GM19468 (cell line): ENCODE measurements at regions not wholly inside any gene's neighbourhood (a gene's known extent, or its start where the extent isn't known, plus 50 kb on each side); places are given as distances from the start of the nearest gene placed in this dataset.

ENCODE experiments used
- ATAC-seq: cut with Tn5 transposase; IDR thresholded peaks from one replicate; pipeline ENCODE4 v1.9.1; 2021; ENCODE audit warnings: mild to moderate bottlenecking, moderate library complexity, moderate number of reproducible peaks; ENCODE audit not compliant: unreplicated experiment; ENCODE audit errors: extremely low read depth

DNA sequence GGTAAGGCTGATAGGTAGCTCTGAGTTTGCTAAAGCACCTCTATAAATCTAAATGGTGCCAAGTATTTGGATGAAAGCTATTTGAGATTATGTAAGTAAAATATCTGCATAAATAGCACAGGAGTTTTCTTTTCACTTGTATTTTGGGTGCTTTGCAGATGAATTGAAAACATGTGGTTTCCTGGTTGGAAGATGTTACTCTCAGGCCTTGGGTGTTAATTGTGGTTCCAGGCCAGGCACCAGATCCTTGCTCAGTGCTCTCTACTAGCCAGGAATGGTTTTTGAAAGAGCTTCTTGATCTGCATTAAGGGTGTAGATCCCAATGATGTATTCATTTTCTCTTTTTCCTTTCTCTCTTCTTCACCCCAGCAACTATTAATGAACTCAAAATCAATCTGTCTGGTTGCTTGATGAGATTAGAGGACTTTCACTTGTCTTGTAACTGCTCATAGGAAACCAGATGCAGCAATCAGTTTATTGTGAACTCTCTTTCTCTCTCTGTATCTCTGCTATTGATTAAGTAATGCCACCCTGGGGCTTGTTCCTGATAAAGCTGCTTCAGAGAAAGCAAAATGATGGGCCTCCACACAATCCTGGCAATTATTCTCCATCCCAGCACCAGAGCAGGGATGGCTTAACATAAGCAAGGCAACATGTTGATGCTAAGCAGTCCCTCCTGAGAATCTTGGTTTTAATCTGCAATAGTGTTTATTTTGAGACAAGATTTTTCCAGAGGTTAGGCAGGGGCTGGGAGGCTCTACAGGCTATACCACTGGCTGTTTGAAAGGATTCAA, 147.0 kb upstream of the NTM start:
- ATAC-seq, result no peak

DNA sequence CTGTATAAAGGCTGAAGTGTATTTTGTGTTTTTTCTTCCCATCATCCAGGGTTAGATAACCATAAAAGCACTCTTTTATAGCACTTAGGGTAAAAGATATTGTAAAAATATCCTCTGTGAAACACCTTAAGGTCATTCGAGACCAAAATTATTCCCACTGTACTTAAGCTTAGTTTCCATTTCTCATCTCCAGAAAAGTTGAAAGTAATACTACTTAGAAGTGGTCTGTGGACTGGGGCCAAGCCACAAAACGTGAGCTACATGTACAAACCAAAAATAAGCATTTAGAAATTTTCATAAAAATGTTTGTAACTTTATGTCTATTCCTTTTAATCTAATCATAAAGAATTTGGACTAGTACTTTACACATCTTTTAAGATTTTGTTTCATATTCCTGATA, 142.0 kb upstream of the NTM start:
- ATAC-seq, result no peak

DNA sequence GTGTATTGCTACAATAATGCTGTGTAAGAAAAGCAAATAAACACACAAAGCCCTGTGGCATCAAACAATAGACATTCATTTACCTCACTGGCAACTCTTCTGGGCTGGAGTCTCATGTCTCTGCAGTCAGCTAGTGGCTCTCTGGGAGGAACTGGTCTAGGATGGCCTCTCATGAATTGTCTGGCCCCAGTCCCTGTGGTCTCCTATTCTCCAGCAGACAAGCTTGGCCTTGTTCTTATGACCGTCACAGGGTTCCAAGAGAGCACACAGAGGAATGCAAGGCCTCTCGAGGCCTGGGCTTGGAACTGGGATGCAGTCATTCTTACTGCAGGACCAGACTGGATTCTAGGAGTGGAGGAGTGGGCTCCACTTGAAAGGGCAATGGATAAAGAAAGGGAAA, 141.2 kb upstream of the NTM start:
- no peak for ATAC-seq

DNA sequence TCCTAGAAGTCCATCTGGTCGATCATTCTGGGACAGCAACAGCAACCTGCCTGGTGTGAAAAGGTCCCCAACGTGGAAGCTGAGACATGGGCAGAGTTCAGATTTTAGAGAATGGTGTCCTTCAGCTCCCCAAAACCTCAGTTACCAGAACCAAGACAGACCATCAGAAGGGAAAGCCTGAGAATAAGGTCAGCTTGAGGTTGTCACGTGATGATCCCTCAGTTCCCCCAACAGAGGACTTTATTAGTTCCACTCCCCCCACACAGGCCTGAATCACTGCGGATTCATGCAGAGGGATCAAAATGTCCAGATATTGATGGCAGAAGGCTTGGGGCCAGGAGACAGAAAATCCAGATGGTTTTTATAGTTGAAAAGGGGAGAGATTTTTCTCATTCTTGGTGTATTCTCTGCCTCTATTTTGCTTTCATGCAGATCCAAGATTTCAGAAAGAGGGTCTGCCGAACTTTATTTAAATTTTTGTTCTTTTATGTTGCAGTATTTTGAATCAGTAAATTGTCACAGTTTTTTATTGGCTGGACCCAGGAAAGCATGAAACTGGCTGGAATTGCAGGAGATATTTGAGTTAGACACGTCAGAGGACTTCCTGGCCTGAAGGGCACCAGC, 139.0 kb upstream of the NTM start:
- no peak for ATAC-seq

DNA sequence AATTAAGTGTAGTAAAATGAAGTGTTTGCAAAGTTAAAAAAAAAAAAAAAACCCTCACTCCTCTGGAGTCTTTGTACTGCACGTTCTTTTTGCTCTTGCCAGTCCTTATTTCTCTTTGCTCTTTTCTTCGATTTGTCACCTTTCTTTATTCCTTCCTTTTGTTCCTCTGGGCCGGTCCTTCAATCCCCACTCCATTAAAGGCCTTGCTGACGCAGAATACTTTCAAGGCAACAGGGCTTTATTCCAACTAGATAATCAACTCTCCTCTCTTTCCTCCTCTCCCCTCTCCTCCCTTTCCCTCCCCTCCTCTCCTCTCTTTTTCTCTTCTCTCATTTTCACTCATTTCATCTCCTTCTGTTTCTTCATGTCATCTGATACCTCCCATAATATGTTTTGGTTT, 138.2 kb upstream of the NTM start:
- ATAC-seq, result no peak

DNA sequence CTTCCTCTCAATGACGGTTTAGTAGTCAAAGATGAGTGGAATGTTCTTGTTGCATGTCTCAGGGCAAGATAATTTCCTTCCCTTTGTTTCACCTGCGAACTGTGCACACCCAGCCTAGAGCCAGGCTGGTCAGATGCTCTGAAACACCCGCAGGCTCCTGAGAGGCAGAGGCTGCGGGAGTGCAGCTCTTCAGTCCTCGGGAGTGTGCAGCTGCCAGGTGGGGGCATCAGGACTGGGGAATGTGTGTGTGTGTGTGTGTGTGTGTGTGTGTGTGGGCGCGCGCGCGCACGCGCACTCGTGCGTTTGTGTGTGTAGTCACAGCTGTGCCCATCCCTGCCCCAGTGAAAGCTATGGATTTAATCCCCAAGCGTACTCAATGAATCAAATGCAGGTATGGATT, 136.2 kb upstream of the NTM start:
- ATAC-seq, result no peak

DNA sequence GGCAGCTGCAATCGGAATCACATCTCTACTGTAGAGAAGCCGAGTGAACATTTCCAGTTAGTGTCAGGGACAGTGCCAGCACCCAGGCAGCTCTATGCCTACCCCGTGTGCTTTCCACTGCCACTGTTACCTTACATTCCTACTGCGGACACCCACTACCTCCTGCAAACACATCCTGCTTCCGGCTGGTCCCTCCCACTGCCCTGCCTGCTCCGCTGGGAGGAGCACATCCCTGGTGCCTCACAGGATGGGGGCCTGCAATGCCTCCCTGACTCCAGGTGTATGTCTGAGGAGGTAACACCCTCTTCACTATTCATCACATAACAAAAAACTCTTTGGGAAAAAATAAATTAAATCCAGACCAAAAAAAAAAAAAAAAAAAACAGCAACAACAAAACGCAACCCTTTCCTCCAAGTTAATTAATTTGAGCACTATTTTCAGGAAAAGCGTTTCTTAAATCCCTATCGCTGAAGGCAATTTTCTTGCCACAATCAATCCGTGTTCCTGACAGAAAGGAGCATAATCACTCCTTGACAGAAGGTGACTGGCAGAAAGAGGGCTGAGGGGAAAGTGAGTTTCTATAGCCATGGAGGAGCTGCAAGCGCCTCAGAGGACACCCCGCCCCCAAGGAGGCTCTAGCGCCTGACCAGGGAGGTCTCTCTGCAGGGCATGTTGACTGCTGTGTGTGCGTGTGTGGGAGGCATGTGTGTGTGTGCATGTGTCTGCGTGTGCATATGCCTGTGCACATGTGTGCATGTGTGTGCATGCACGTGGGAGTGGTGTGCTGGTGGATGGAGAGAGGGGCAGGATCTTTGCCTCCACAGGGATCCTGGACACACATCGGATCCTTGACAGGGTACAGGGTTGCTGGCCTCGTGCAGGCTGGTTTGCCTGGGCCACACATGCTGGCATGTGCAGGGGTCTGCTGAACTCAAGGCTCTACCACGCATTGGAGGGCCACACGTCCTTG, 134.8 kb upstream of the NTM start:
- ATAC-seq, result no peak

DNA sequence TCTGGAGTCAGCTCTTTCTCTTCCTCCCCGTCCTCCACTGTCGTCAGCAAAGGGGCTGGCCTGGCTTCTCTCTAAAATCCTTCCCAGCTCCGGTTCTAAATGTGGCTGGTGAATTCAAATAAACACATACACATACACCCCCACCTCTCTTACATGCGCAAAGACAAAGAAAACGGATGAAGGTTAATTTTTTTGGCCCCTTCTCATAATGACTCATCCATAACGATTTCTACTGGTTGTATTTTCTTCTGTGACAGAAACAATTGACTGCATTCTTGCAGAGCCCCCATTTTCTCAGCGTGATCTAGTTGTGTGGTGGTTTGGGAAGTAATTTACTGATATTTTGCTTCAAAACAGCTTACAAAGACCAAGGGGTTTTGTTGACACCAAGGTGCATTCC, 130.0 kb upstream of the NTM start:
- ATAC-seq, result no peak

DNA sequence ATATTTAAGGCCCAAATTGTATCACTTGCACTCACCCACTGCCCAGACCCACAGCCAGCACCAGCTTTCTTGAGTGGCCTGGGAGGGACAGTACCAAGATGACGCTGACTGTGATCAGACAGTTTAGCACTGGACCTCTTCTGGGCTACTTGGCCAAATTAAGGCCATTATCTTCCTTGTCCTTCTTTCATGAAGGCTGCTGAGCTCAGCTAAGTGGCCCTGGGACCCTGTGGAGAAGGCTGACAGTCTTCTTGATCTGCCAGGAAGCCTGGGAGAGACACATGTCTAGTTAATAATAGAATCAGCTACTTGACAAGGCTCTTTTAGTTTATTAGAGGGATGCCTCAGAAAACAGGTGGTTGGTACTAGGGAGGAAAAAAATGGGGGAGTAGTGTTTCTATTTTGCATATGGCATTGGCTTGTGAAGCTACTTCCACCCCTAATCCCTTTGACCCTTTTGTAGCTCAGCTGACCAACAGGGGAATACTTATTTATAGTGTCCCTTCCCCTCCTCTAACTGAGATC, 127.9 kb upstream of the NTM start:
- no peak for ATAC-seq

DNA sequence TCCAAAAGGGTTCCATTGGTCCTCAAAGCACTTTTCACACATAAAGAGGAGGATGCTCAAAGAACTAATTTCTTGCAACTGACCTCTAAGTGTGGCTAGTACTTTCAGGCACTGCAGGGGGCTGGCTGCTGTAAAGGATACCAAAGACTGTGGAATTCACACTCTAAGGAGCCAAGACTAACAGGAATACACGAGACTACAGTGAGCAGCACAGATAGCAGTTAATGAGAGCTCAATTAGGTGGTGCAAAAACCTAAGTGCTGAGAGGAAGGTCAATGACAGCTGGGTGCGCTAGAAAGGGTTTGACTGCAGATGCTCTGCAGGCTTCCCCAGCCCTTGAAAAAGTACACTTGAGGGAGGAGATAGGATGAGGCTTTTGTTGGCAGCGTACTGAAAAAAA, 124.3 kb upstream of the NTM start:
- ATAC-seq, result no peak

DNA sequence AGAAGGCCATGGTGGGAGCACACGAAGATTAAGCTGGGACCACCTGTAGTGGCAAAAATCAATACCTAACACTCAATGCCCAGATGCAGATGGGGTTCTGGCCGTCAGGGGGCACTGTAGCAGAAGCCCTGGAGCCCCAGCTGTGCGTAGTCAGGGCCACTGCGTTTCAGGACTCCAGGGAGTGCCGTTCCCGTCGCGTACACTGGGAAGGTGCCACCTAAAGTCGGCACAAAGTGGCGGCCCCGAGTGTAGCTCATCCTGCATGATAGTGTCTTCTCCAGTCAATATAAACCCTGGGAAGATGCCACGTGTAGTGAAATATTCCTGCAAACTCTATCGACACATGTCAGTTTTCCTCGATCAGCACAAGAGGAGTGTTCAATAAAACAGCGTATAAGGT, 123.8 kb upstream of the NTM start:
- ATAC-seq, result no peak

DNA sequence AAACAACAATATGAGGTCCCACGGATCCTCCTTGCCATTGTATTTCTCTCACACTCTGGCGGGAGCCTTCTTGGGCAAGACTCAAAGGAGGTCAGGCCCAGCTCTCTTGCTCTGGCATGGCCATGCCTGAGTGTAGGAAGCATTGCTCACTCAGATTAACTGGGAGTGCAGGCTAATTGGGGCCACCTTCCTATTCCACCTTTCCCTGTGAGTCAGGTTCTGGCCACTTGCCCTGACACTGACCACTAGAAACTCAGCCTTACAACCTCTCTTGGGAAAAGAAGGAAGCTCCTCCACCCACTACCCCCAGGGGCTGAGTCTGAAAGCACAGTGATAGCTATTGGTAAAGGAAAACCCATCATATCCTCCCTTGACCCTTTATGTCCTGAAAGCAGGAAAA, 121.8 kb upstream of the NTM start:
- ATAC-seq, result no peak

DNA sequence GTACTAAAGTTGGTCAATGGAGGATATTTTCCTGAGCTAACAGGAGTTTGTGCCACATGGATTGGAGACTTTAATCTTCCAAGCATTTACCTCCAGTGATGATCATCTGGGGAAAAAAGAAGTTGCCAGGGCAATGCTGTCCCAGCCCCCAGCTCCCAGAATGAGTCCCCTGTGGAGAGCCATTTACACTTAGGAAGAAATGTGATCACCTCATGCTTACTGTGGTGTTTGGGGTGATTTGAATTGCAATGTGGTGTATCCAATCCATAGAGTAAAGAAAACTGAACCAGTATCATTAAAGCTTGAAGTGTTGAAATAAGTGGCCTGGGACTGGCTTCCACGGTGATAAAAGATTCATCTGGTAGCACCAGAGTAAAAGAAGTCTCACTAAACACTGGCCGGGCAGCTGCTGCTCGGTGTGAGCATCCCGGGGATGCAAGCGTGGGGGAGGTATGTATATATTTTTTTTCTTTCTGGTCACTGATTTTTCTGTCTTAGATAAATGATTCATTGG, 117.2 kb upstream of the NTM start:
- no peak for ATAC-seq

DNA sequence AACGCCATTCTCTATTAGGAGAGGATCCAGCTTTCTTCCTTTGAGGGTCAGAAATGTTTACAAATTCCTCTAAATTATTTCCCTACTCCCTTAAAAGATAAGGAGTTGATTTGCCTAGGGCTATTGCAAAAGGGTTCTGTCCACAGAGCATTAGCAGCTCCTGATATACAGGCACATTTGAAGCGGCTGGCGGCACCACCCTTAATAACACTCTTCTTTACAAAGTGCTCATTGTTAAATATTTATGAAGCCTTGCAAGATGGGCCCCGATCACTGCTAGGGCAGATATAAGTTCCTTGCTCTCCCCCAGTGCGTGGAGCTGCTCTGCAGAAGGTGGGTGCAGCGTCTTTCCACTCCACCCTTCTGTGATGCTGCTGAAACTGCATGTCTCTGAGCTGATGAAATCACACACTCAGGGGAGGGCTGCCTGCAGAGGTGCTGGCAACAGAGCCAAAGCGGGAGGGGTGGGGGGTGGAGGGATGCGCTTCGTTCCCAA, 116.7 kb upstream of the NTM start:
- ATAC-seq, result no peak

DNA sequence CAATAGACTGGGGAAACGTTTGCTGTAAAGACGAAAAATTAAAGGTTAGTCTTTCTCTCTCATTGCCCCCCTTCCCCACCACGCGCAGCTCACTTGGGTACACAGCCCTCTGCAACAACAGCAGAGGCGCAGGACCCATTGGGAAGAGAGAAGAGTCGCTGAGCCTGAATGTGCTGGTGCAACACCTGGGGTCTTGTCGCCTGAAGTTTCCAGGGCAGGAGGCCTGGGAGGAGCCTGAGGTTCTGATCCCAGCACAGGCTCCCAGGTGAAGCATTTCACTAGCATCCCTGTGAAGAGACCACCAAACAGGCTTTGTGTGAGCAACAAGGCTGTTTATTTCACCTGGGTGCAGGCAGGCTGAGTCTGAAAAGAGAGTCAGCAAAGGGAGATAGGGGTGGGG, 116.2 kb upstream of the NTM start:
- ATAC-seq, result no peak

DNA sequence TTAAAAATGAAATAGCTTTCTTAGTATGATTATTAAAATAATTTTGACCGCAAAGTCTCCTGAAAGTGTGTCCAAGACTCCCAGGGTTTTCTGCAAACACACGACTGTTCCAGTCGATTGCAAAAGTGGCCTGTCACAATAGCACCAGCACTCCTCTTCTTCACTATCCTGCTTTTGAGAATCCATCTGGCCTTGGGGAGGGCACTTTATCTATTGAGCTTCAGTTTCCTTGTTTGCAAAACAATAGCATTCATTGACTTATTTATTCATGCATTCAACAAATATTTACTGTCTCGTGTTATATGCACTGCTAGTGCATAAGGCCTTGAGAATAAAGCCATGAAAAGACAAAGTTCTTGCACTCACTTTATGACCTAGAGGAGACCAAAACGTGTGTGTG, 96.2 kb upstream of the NTM start:
- ATAC-seq, result no peak

DNA sequence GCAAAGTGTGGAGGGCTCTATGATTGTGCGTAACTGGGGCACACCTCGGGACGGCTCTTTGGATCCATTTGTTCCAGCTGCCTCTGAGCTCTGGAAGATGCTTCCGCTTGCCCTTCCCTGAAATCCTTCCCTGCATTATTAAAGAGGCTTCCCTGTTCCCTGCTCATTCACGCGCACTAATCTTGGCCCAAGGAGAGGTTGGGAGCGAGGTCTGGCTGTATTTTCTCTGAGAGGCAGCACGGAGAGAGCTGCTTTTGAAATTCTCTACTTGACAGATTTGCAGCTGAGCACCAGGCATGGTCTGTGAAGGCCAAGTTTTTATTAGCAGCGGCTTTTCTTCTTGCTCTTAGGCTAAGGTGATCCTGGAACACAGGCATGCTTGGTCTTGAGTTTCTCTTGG, 94.8 kb upstream of the NTM start:
- no peak for ATAC-seq

DNA sequence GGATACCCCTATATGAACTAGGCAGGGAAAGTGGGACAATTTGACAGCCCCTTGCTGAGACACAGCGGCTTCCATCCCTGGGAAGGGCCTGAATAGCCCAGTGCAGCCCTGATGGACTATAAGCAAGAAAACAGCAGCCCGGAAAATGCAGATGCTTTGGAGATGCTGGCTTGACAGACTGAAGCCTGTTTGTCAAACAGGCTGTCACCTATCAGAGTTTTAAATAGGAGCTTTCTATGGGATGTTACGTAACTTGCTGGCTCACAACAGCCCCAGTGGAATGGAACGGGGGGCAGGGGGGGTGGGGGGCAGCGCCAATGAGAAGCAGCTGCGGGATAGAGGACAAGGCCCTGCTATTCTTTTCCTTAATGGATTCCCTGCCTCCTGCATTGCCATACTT, 91.9 kb upstream of the NTM start:
- ATAC-seq, result no peak

DNA sequence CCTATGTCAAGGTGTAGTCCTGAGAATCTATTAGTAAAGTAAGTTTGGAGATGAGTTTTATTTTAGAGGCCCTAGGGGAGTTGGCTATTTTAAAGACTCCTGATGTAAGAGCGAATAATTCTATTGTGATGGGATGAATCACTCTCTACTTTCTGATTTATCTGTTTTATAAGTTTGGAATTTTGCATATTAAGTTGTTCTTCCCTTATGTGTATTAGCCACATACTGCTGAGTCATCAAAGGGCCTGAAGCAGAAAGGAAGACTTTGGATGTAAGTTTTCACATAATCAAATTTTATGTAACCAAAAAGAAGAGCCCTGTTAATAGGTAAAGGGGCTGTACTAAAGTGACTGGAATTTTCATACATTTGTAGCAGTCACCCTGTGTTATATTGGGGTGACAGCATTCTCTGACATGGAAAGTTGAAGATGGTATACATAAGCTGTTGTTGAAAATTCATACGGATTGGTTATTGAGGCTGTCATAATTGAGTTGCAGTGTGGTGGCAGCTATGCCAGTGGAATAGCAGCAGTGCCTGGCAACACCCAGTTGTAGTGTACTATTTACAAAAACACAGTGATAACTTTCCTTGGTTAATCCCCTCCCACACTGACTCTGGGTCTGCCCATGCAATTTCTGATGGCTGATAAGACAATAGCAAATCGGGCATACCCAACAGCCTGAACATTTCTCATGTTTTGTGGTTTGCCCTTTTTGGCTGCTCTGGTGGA, 90.6 kb upstream of the NTM start:
- no peak for ATAC-seq

DNA sequence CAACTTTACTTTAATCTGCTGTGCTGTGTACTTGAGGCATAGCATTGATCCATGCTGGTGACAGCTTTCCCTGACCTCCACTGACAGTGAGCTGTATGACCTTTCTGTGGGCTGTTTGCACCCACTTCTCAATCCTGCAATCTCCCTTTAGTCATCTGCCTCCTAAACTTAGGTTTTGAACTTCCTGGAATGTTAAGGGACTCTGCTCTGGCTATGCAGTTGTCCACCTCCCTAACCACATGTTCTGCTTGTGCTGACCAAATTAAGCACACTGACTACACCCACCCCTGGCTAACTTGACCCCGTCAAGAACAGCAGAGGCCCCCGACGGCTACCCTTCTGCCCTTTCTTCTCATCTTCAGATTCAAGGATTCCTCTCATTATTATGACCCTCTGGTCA, 89.1 kb upstream of the NTM start:
- ATAC-seq, result no peak
